Adipocyte (in vitro differentiated cells): ENCODE measurements at regions not wholly inside any gene's neighbourhood (a gene's known extent, or its start where the extent isn't known, plus 50 kb on each side); places are given as distances from the start of the nearest gene placed in this dataset.
A peak's percentile ranks its signal among the peaks of the same experiment; 100 is the strongest.

ENCODE experiments used
- DNase-seq: peaks from one replicate; pipeline ENCODE4 v3.0.0-alpha.2; 2015; ENCODE audit warnings: low read depth
- H3K27me3 ChIP-seq: replicated peaks from 2 replicates; pipeline ENCODE4 v1.7.0; 2013; ENCODE audit warnings: mild to moderate bottlenecking, low read length, moderate library complexity; ENCODE audit not compliant: control insufficient read depth, insufficient read depth
- H3K36me3 ChIP-seq: 2 replicates; pipeline ENCODE4 v1.7.0; 2013; ENCODE audit warnings: low read length, mild to moderate bottlenecking, moderate library complexity; ENCODE audit not compliant: control insufficient read depth, insufficient read depth, severe bottlenecking
- H3K4me1 ChIP-seq: 2 replicates; pipeline ENCODE4 v1.7.0; 2013; ENCODE audit warnings: mild to moderate bottlenecking, low read length, moderate library complexity; ENCODE audit not compliant: control insufficient read depth, insufficient read depth
- H3K4me3 ChIP-seq: 2 replicates; pipeline ENCODE4 v1.7.0; 2013; ENCODE audit warnings: mild to moderate bottlenecking, low read length, moderate library complexity
- H3K9ac ChIP-seq: 2 replicates; pipeline ENCODE4 v1.7.0; 2013; ENCODE audit warnings: mild to moderate bottlenecking, low read length, moderate library complexity
- H3K9me3 ChIP-seq: 2 replicates; pipeline ENCODE4 v1.7.0; 2013; ENCODE audit warnings: mild to moderate bottlenecking, low read length, moderate library complexity; ENCODE audit not compliant: control insufficient read depth

DNA sequence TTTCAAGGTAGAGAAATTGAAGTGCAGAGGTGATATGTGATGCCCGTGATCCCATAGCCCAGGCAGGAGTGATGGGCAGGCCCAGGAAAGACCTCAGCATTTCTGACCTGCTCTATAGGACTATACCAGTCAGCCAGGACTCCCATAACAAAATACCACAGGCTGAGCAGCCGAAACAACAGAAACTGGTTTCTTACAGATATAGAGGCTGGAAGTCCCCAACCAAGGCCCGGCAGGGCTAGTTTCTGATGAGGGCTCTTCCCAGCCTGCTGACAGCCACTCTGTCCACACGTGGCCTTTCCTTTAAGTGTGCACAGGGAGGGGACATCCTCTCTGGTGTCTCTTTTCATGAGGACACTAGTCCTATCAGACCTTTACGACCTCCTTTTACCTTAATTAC is 104.2 kb upstream of the AGAP1 start:
- DNase-seq: no peak

DNA sequence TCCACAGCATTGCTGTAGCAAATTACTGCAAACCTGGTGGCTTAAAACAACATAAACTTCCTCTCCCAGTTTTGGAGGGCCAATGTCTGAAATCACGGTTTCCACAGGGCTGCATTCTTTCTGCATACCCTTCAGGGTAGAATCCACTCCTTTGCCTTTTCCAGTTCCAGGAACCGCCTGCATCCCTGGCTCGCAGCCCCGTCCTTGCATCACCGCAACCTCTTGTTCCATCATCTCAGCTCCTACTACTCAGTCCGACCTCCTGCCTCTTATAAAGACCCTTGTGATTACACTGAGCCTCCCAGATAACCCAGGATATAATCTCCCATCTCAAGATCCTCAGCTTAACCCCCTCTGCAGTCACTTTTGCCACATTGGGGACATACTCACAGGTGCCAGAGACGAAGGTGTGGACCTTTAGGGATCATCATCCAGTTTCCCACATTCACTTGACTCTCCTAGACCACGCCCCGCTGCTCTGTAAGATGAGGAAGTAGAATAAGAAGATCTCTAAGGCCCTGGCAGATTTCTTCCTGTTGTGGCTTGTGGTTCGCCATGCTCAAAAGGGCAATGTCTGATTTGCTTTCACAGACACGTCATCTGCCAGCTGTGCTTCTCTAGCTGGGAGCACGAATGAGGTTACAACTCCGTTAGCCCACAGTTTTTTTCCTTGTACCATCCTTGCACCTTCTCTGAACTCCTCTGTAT is 103.6 kb upstream of the AGAP1 start:
- H3K4me1 ChIP-seq: peaks cover 10% of the 10 kb centered on the region
- H3K4me3 ChIP-seq: no peak overlapping the region
- peaks cover 12% of the 10 kb centered on the region for H3K27me3 ChIP-seq
- H3K9me3 ChIP-seq: no peaks in the 10 kb centered on the region
- H3K9ac ChIP-seq: no peak overlapping the region
- H3K36me3 ChIP-seq: no peaks in the 10 kb centered on the region
- DNase-seq: no peak

More for the DNA sequence above, 104.2 kb upstream of the AGAP1 start:
- peaks cover 12% of the 10 kb centered on the region for H3K27me3 ChIP-seq
- H3K9me3 ChIP-seq: no peaks in the 10 kb centered on the region
- no peak overlapping the region for H3K4me3 ChIP-seq
- no peak overlapping the region for H3K9ac ChIP-seq
- peaks cover 10% of the 10 kb centered on the region for H3K4me1 ChIP-seq
- H3K36me3 ChIP-seq: no peaks in the 10 kb centered on the region

DNA sequence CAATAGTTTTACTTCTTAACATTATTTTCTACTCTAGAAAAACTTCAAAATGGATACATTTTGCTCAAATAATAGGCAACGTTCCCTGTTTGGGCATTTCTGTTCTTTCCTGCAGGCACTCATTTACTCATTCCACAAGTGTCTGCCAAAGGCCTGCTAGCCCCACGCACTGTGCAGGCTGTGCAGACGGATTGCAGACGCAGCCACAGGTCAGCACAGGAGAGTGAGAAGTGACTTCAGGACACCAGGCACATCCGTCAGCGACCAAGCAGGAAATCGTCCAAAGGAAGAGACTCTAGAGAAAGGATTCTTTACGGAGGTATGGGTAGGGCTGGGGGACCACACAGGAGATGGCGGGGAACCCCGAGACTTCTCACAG is 103.0 kb upstream of the AGAP1 start:
- H3K27me3 ChIP-seq: peaks cover 12% of the 10 kb centered on the region
- H3K9me3 ChIP-seq: no peaks in the 10 kb centered on the region
- DNase-seq: no peak
- no peak overlapping the region for H3K4me3 ChIP-seq
- H3K9ac ChIP-seq: no peak overlapping the region
- H3K4me1 ChIP-seq: peaks cover 10% of the 10 kb centered on the region
- H3K36me3 ChIP-seq: no peaks in the 10 kb centered on the region

DNA sequence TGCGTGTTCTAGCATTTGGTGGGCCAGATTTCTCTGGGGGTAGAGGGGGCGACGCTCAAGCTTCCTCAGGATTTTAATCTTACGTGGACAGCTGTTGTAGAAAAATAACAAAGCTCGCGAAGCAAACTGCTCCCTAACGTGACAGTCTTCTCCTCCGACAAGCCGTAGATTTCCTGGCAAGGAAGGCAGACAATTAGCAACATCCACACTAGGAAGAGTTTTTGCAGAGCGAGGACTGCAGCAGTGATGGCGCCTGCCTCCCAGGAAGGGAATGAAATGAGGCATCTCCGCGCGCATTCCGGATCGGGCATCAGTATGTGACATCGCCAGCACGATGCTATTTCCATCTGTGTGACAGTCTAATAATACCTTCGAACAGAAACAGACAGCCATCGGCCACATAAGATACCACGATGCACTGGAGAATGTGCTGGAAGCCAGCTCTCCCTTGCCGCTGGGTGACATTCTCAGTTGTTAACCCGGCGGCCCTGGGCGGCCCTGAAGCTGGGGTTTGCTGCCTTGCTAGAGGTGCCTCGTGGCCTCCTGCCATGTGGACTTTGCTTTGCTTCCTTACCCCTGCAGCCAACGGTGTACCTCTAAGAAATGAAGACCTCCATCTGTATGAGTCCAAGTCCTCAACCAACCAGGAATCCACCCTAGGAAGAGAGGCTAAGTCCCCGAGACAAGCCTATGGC is 101.8 kb upstream of the AGAP1 start:
- DNase-seq: no peak
- H3K9me3 ChIP-seq: no peaks in the 10 kb centered on the region
- H3K4me1 ChIP-seq: peaks cover 10% of the 10 kb centered on the region
- H3K27me3 ChIP-seq: peaks cover 12% of the 10 kb centered on the region
- H3K4me3 ChIP-seq: no peak overlapping the region
- H3K36me3 ChIP-seq: no peaks in the 10 kb centered on the region
- no peak overlapping the region for H3K9ac ChIP-seq

DNA sequence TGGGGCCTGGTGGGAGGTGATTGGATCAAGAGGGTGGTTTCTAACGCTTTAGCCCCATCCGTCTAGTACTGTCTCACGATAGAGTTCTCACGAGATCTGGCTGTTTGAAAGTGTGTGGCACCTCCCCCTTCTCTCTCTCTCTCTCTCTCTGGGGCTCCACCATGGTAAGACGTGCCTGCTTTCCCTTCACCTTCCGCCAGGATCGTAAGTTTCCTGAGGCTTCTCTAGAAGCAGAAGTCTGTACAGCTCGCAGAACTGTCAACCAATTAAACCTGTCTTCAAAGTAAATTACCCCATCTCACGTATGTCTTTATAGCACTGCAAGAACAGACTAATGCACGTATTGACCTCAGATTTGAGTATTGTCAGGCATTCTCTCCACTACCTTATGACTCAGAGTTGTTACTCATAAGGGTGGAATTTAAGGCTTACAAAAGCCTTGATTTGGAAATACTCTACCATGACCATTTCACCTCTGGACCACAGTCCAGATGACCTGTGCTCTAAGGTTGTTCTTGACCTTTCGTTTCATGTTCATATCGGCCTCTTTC is 99.5 kb upstream of the AGAP1 start:
- Histone ChIP-seq H3K27me3 (peaks cover 12% of the 10 kb centered on the region), H3K9me3 (no peaks in the 10 kb centered on the region), H3K9ac (no peak overlapping the region), H3K36me3 (no peaks in the 10 kb centered on the region), H3K4me3 (no peak overlapping the region), H3K4me1 (peaks cover 10% of the 10 kb centered on the region)
- peak; percentile 36 for DNase-seq

DNA sequence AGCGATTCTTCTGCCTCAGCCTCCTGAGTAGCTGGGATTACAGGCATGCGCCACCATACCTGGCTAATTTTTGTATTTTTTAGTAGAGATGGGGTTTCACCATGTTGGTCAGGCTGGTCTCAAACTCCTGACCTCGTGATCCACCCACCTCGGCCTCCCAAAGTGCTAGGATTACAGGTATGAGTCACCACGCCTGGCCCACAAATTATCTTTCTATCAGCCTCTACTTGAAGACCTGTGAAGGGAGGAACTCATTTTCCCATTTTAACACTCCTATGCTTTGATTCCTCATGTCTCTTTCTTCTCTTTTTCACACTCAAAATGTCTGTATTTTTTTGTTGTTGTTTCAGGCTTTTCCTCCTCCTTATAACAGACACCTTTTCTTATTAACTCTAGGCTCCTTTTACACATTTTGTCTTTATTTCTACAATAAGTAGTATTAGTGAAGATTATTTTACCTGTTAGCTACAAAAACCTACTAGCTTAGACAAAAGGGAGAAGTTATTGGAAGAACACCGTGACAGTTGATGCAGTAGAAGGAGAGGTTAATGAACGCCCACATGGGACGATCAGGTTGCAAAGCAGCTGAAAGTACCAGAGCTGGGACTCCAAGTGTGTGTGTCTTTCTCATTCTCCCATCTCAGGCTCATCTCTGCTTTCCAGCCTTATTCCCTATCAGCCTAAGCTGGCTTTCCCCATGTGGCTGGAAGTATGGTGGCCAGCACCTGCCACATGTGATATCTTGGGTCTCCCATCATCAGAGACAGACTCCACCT is 97.6 kb upstream of the AGAP1 start:
- Histone ChIP-seq H3K9me3 (no peaks in the 10 kb centered on the region), H3K4me3 (no peak overlapping the region), H3K36me3 (no peaks in the 10 kb centered on the region), H3K9ac (no peak overlapping the region), H3K27me3 (peaks cover 6% of the 10 kb centered on the region), H3K4me1 (peaks cover 6% of the 10 kb centered on the region)
- DNase-seq: no peak

DNA sequence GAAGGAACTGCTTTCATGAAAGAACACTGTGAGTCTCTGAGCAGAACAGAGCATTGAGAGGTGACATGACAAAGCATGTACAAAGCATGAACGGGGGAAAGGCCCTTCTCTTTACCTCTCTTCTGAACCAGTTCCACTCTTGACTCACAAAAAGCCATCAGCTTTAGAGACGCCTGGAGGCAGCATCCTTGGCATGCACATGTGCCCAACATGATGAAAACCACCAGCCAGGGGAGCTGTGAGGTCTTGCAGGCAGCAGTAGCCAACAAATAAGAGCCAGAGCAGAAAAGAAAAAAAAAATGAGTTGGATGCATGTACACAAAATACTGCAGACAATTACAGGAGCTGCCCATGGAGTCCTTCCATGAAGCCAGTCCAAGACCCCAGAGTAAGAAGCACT is 95.5 kb upstream of the AGAP1 start:
- Histone ChIP-seq H3K9ac (no peak overlapping the region), H3K4me3 (no peak overlapping the region), H3K27me3 (no peaks in the 10 kb centered on the region), H3K36me3 (no peaks in the 10 kb centered on the region), H3K4me1 (peaks cover 6% of the 10 kb centered on the region), H3K9me3 (no peaks in the 10 kb centered on the region)
- DNase-seq: peak; percentile 6

DNA sequence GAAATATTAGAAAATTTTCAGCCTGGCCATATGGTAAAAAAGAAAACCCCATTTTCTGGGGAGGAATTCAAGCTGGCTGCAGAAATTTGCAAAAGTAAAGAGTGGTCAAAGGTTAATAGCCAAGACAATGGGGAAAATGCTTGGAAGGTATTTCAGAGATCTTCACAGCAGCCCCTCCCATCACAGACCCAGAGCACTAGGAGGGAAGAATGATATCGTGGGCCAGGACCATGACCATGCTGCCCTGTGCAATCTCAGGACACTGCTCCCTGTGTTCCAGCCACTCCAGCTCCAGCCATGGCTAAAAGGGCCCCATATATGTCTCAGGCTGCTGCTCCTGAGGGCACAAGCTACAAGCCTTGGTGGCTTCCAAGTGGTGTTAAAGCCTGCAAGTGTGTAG is 93.9 kb upstream of the AGAP1 start:
- Histone ChIP-seq H3K9me3 (no peaks in the 10 kb centered on the region), H3K9ac (no peak overlapping the region), H3K4me3 (no peak overlapping the region), H3K27me3 (no peaks in the 10 kb centered on the region), H3K4me1 (no peaks in the 10 kb centered on the region), H3K36me3 (no peaks in the 10 kb centered on the region)
- DNase-seq: no peak

DNA sequence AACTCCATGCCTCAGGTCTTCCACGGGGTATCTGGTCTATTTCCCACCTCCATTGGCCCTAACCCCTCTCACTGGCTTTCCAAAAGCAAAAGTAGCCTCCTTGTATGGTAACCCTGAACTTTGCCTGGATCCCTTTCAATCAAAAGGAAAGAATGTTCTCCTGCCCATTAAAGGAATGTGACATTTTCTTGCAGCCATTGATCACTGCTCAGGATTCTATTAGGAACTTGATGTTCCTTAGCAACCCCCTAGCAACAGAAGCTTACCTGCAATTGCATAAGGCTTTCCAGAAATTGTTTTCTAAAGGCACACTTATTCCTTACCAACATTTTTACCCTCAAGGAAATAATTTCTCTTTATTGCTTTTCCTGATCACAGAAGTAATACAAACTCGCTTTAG is 91.4 kb upstream of the AGAP1 start:
- Histone ChIP-seq H3K4me3 (no peak overlapping the region), H3K9ac (no peak overlapping the region), H3K4me1 (no peaks in the 10 kb centered on the region), H3K9me3 (no peaks in the 10 kb centered on the region), H3K36me3 (no peaks in the 10 kb centered on the region), H3K27me3 (no peaks in the 10 kb centered on the region)
- DNase-seq: no peak

DNA sequence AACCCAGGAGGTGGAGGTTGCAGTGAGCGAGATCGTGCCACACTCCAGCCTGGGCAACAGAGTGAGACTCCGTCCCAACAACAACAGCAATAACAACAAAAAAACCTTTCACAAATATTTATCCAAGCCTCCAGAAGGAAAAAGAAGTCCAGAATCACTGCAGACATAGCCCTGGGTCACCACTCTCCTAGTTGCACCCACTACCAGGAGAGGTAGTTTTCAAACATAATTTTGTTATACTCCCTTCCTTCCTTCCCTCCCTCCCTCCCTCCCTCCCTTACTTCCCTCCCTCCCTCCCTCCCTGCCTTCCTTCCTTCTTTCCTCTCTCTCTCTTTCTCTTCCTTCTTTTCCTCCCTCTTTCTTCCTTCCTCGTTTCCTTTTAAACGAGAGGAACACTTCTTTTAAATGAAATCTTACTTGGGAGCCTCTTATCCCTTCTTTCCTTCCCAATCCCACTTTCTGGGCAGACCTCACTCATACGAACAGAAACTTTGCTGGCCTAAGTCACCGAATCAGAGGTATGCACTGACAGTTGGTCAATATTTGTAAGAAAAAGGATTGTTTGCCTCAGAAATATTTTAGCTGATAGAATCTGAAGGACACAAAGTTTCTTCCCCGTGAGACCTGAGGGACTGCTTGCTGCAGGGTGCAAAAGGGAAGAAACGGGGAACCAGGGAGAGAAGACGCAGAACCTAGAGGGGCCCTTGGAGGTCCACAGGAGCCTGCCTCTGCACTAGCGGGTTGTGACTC is 88.1 kb upstream of the AGAP1 start:
- no peaks in the 10 kb centered on the region for H3K36me3 ChIP-seq
- no peak overlapping the region for H3K9ac ChIP-seq
- no peak overlapping the region for H3K4me3 ChIP-seq
- no peak for DNase-seq
- H3K4me1 ChIP-seq: peaks cover 3% of the 10 kb centered on the region
- H3K9me3 ChIP-seq: no peaks in the 10 kb centered on the region
- no peaks in the 10 kb centered on the region for H3K27me3 ChIP-seq

DNA sequence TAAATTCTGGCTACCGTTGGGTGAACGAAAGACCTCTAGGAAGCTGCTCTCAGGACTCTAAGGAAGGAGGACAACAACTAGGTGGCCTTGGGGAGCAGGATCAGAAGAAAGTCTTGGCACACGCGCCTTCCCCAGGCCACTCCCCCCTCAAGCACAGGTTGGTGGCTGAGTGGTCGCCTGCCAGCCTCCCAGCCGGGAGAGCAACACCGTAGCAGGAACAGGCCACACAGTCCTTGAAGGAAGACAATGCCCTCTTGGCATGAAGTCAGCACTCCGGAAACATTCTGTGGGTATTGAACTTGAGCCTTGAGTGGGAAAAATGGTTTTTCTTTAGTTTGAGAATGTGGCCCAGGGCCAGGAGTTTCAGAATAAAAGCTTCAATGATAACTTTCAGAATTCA is 87.4 kb upstream of the AGAP1 start:
- no peak overlapping the region for H3K9ac ChIP-seq
- H3K4me1 ChIP-seq: peaks cover 3% of the 10 kb centered on the region
- DNase-seq: no peak
- H3K9me3 ChIP-seq: no peaks in the 10 kb centered on the region
- no peaks in the 10 kb centered on the region for H3K36me3 ChIP-seq
- no peak overlapping the region for H3K4me3 ChIP-seq
- H3K27me3 ChIP-seq: no peaks in the 10 kb centered on the region
